Mesothelial cell of epicardium (in vitro differentiated cells): ENCODE measurements at regions not wholly inside any gene's neighbourhood (a gene's known extent, or its start where the extent isn't known, plus 50 kb on each side); places are given as distances from the start of the nearest gene placed in this dataset.
A peak's percentile ranks its signal among the peaks of the same experiment; 100 is the strongest.
"Not testable (repeated sequence)": the region's sequence is repeated elsewhere in the genome, so short reads cannot be mapped to it uniquely, and the experiment has no call there.

Experiments
- DNase-seq, 2 experiments: peaks; one replicate each; pipeline ENCODE4 v3.0.0; 2021; ENCODE audit warnings: low spot score in 2 of 2; ENCODE audit not compliant: unreplicated experiment in 2 of 2
- H3K27ac Mint-ChIP-seq: 2 replicates; pipeline ENCODE4 v1.8.0; 2021; ENCODE audit warnings: mixed read lengths
- H3K27me3 Mint-ChIP-seq: 2 replicates; pipeline ENCODE4 v1.8.0; 2021; ENCODE audit warnings: low read depth, mixed read lengths
- H3K36me3 Mint-ChIP-seq: 2 replicates; pipeline ENCODE4 v1.8.0; 2021; ENCODE audit warnings: mixed read lengths
- H3K4me1 Mint-ChIP-seq: 2 replicates; pipeline ENCODE4 v1.8.0; 2021; ENCODE audit warnings: mixed read lengths
- H3K4me3 Mint-ChIP-seq: 2 replicates; pipeline ENCODE4 v1.8.0; 2021; ENCODE audit warnings: mild to moderate bottlenecking, moderate library complexity, mixed read lengths
- H3K9me3 Mint-ChIP-seq: 2 replicates; pipeline ENCODE4 v1.8.0; 2021; ENCODE audit warnings: mixed read lengths
- TF ChIP-seq, protein P1 (sequence below): fragments of 200-600 bp; sonication (generic); IDR thresholded peaks from one replicate; pipeline ENCODE4 v1.5.0; 2021; ENCODE audit warnings: antibody characterized with exemption; ENCODE audit not compliant: unreplicated experiment

DNA sequence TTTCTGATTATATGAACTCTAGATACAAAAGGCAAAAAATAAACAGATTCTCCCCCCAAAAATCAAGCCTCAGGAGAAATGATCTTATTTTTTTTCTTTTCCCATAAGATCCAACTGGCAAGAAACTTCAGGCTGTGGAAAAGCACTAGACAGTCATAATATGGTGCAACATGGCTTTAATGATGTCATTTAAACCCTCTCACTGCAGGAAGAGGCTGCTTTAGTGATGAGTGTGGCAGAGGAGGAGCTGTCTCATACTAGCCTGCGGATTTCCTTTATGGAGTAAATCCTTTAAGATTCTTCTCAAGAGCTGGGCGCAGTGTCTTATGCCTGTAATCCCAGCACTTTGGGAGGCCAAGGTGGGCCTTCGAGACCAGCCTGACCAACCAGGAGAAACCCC is 83.3 kb upstream of the CD28 start:
- Mint-ChIP-seq H3K36me3 (peaks cover 2% of the 10 kb centered on the region), H3K27ac (no peak overlapping the region), H3K4me1 (peaks cover 15% of the 10 kb centered on the region), H3K27me3 (no peaks in the 10 kb centered on the region), H3K4me3 (no peak overlapping the region), H3K9me3 (peaks cover 23% of the 10 kb centered on the region)
- TF ChIP-seq, protein P1, sequence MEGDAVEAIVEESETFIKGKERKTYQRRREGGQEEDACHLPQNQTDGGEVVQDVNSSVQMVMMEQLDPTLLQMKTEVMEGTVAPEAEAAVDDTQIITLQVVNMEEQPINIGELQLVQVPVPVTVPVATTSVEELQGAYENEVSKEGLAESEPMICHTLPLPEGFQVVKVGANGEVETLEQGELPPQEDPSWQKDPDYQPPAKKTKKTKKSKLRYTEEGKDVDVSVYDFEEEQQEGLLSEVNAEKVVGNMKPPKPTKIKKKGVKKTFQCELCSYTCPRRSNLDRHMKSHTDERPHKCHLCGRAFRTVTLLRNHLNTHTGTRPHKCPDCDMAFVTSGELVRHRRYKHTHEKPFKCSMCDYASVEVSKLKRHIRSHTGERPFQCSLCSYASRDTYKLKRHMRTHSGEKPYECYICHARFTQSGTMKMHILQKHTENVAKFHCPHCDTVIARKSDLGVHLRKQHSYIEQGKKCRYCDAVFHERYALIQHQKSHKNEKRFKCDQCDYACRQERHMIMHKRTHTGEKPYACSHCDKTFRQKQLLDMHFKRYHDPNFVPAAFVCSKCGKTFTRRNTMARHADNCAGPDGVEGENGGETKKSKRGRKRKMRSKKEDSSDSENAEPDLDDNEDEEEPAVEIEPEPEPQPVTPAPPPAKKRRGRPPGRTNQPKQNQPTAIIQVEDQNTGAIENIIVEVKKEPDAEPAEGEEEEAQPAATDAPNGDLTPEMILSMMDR: no peak
- DNase-seq: no peak

DNA sequence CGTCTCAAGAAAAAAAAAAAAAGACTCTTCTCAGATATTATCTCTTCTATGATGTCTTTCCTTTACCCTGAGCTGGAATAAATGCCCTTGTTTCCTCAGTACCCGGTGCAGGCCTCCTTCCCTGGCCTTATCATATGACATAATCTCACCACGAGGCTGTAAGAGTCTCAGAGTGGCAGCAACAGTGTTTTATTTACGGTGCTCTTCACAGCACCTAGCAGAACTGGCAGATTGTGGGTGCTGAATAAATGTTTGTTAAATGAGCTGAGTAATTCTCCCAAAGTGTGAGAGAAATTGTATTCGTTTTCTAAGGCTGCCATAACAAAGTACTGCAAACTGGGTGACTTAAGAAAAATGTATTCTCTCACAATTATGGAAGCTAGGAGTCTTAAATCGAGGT is 82.8 kb upstream of the CD28 start:
- Mint-ChIP-seq H3K4me3 (no peak overlapping the region), H3K4me1 (peaks cover 15% of the 10 kb centered on the region), H3K36me3 (peaks cover 2% of the 10 kb centered on the region), H3K27me3 (no peaks in the 10 kb centered on the region), H3K27ac (no peak overlapping the region), H3K9me3 (peaks cover 23% of the 10 kb centered on the region)
- TF ChIP-seq, protein P1: no peak
- DNase-seq: no peak

DNA sequence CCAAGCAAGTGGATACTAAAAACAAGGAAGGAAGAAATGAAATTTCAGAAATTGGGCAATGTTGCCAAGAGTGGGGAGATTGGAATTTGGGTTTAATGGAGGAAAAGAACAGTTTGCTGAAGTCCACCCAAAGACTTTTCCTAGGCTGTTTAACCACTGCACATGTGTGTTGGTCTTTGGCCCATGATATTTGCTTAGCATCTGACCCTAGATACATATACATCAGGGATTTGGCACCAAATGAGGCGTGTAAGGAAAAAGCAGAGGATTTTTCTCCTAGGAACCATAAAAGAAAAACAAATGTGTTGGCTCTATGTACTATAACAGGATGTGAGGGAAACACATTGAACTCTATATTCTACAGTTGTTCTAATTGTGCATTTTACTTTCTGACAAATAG is 80.7 kb upstream of the CD28 start:
- TF ChIP-seq, protein P1: no peak
- DNase-seq: no peak
- H3K9me3 Mint-ChIP-seq: peaks cover 19% of the 10 kb centered on the region
- H3K4me1 Mint-ChIP-seq: peaks cover 12% of the 10 kb centered on the region
- H3K36me3 Mint-ChIP-seq: no peaks in the 10 kb centered on the region
- H3K4me3 Mint-ChIP-seq: no peak overlapping the region
- H3K27ac Mint-ChIP-seq: no peak overlapping the region
- H3K27me3 Mint-ChIP-seq: no peaks in the 10 kb centered on the region

DNA sequence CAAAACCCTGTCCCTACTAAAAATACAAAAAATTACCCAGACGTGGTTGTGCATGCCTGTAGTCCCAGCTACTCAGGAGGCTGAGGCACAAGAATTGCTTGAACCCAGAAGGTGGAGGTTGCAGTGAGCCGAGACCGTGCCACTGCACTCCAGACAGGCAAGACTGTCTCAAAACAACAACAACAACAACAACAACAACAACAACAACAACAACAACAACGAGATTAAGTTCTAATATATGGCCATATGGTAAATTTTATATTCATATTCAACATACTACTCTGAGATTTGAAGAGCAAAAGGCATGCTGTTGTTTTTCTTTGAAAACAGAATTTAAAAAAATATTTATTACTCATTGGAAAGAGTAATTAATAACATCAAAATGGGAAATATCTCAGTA is 80.2 kb upstream of the CD28 start:
- Mint-ChIP-seq H3K4me1 (peaks cover 12% of the 10 kb centered on the region), H3K9me3 (peaks cover 13% of the 10 kb centered on the region)
- not testable (repeated sequence) for H3K36me3 Mint-ChIP-seq, H3K27me3 Mint-ChIP-seq, DNase-seq, H3K4me3 Mint-ChIP-seq, H3K27ac Mint-ChIP-seq

DNA sequence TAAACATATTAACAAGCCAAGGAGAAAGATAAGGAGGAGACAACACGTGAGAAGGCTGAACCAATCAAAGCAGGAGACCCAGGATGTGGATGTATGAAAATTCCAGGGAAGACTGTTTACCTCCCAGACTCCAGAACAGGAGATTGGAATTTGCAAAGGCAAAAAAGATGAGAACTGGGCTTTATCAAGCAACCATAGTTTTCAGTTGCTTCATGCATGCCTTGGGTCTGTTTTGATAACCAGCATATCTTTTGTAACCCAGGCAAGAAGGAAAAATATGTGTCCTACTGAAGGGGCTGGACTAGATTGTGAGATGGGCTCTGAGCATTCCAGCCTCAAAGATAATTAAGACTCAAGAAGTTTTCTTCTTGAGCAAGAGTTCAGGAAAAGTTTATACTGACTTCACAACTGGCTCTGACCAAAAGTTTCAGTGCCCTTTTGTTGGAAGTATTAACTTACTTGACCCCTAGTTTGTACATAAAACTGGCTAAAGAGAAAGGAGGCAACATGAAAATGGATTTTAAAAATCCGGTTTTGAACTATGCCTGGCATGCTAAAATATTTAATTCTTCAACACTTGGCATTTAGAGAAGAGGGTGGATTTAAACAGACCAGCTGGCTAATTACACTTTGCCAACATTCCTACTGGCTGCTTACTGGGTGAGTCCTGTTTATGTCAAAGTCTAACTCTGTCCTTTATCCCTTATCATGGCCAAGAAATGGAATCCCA is 79.3 kb upstream of the CD28 start:
- Mint-ChIP-seq H3K4me1 (peaks cover 12% of the 10 kb centered on the region), H3K27ac (peak overlapping the region; percentile 35), H3K9me3 (peaks cover 5% of the 10 kb centered on the region), H3K27me3 (no peaks in the 10 kb centered on the region), H3K4me3 (no peak overlapping the region), H3K36me3 (no peaks in the 10 kb centered on the region)
- TF ChIP-seq, protein P1: no peak
- no peak for DNase-seq

DNA sequence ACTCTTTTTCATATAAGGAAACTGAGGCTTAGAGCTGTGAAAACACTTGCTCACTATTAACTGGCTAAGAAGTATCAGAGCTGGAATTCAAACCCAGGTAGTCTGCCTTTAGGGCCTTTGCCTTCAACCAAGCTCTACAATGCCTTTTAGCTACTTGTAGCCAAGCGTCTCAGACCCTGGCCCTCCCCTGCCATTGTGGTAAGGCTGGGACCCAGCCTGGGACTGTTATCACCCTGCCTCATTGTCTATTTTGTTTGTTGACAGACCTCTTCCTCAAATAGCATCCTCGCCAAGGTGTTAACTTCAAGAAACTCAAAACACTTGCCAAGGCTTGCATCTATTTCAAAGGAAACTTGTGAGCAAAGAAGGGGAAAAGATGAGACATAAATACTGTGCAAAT is 76.7 kb upstream of the CD28 start:
- Mint-ChIP-seq H3K27me3 (no peaks in the 10 kb centered on the region), H3K9me3 (no peaks in the 10 kb centered on the region), H3K4me3 (no peak overlapping the region), H3K4me1 (peaks cover 10% of the 10 kb centered on the region), H3K27ac (no peak overlapping the region), H3K36me3 (no peaks in the 10 kb centered on the region)
- no peak for DNase-seq
- TF ChIP-seq, protein P1: no peak
